Amniotic epithelial cell (primary cell): ENCODE measurements at regions not wholly inside any gene's neighbourhood (a gene's known extent, or its start where the extent isn't known, plus 50 kb on each side); places are given as distances from the start of the nearest gene placed in this dataset.

Experiments used
- DNase-seq: peaks from one replicate; pipeline ENCODE4 v3.0.0-alpha.2; 2010; ENCODE audit warnings: low read depth

GRCh38 chr13:22505489-22505888 lies 675.3 kb upstream of the SGCG start:
- peak; percentile 94 for DNase-seq

GRCh38 chr13:22506096-22506691 lies 674.6 kb upstream of the SGCG start:
- peak; percentile 61 for DNase-seq

- no peak for DNase-seq
Measured at GRCh38 chr13:22517544-22517943, 663.2 kb upstream of the SGCG start.

GRCh38 chr13:22536851-22537250 lies 643.9 kb upstream of the SGCG start:
- peak; percentile 12 for DNase-seq

- no peak for DNase-seq
Measured at GRCh38 chr13:22538400-22538799, 642.4 kb upstream of the SGCG start.

- DNase-seq: peak; percentile 55
Measured at GRCh38 chr13:22549126-22549525, 631.7 kb upstream of the SGCG start.

GRCh38 chr13:22561581-22561980 lies 619.2 kb upstream of the SGCG start:
- DNase-seq: peak; percentile 3

GRCh38 chr13:22562116-22562515 lies 618.7 kb upstream of the SGCG start:
- DNase-seq: no peak

GRCh38 chr13:22563272-22563671 lies 617.5 kb upstream of the SGCG start:
- no peak for DNase-seq

- DNase-seq: peak; percentile 15
Measured at GRCh38 chr13:22569811-22570210, 611.0 kb upstream of the SGCG start.

GRCh38 chr13:22589880-22590279 lies 590.9 kb upstream of the SGCG start:
- DNase-seq: no peak

- DNase-seq: peak; percentile 77
Measured at GRCh38 chr13:22592515-22592914, 588.3 kb upstream of the SGCG start.

- peak; percentile 58 for DNase-seq
Measured at GRCh38 chr13:22594041-22594440, 586.7 kb upstream of the SGCG start.

GRCh38 chr13:22596171-22596863 lies 584.5 kb upstream of the SGCG start:
- peak; percentile 66 for DNase-seq

- no peak for DNase-seq
Measured at GRCh38 chr13:22599156-22599555, 581.6 kb upstream of the SGCG start.

- no peak for DNase-seq
Measured at GRCh38 chr13:22618002-22618401, 562.8 kb upstream of the SGCG start.

- DNase-seq: no peak
Measured at GRCh38 chr13:22625691-22626090, 555.1 kb upstream of the SGCG start.

- no peak for DNase-seq
Measured at GRCh38 chr13:22629374-22629773, 551.4 kb upstream of the SGCG start.

- no peak for DNase-seq
Measured at GRCh38 chr13:22642088-22642487, 538.7 kb upstream of the SGCG start.

- no peak for DNase-seq
Measured at GRCh38 chr13:22644941-22645340, 535.8 kb upstream of the SGCG start.

- DNase-seq: no peak
Measured at GRCh38 chr13:22647156-22647850, 533.5 kb upstream of the SGCG start.

GRCh38 chr13:22648320-22648801 lies 532.4 kb upstream of the SGCG start:
- no peak for DNase-seq

GRCh38 chr13:22652796-22653195 lies 528.0 kb upstream of the SGCG start:
- no peak for DNase-seq
